Caco-2 (cell line): ENCODE measurements at regions not wholly inside any gene's neighbourhood (a gene's known extent, or its start where the extent isn't known, plus 50 kb on each side); places are given as distances from the start of the nearest gene placed in this dataset.

Experiments
- BruUV-seq: library from RNA; stranded (reverse); fragments of 400-500 nt; replicated peaks from 2 replicates; lab custom pipeline; 2021; lab: Mats Ljungman, UMichigan
- CTCF ChIA-PET: fragments of 300-600 bp; sonication (Branson Sonifier 250); formaldehyde crosslinking; loops from one replicate; lab custom pipeline; 2022; ENCODE audit warnings: antibody characterized with exemption; lab: Charles Lee
- POLR2A ChIA-PET: fragments of 300-600 bp; sonication (Branson Sonifier 250); formaldehyde crosslinking; loops from one replicate; lab custom pipeline; 2022; ENCODE audit warnings: antibody characterized with exemption; lab: Charles Lee
- DNase-seq, 2 experiments: peaks; one replicate each; pipeline versions ENCODE4 v3.0.0 to v3.0.0-alpha.2; 2020 to 2022
- H3K27me3 ChIP-seq: replicated peaks from 2 replicates; pipeline ENCODE4 v1.6.0; 2011; ENCODE audit warnings: low read length; ENCODE audit not compliant: control insufficient read depth, insufficient read depth
- H3K36me3 ChIP-seq: 2 replicates; pipeline ENCODE4 v1.5.1; 2011; ENCODE audit warnings: low read length; ENCODE audit not compliant: control insufficient read depth, insufficient read depth
- H3K4me1 ChIP-seq: fragments of 250-450 bp; sonication (Bioruptor Pico); 2 replicates; pipeline ENCODE4 v1.5.1; 2020; ENCODE audit warnings: mild to moderate bottlenecking
- H3K4me3 ChIP-seq: 2 replicates; pipeline ENCODE4 v1.5.1; 2011; ENCODE audit warnings: low read depth, mild to moderate bottlenecking, control low read depth, low read length
- H3K9me3 ChIP-seq: fragments of 250-450 bp; sonication (Bioruptor Pico); 2 replicates; pipeline ENCODE4 v1.5.1; 2020; ENCODE audit warnings: mild to moderate bottlenecking, moderate library complexity
- H3K27ac Mint-ChIP-seq: one replicate; pipeline ENCODE4 v1.8.0; 2022; ENCODE audit warnings: mixed read lengths; ENCODE audit not compliant: unreplicated experiment
- H3K27me3 Mint-ChIP-seq: one replicate; pipeline ENCODE4 v1.8.0; 2022; ENCODE audit warnings: mixed read lengths; ENCODE audit not compliant: insufficient read depth, unreplicated experiment
- H3K36me3 Mint-ChIP-seq: one replicate; pipeline ENCODE4 v1.8.0; 2022; ENCODE audit warnings: mild to moderate bottlenecking, mixed read lengths; ENCODE audit not compliant: insufficient read depth, unreplicated experiment
- H3K4me1 Mint-ChIP-seq: one replicate; pipeline ENCODE4 v1.8.0; 2022; ENCODE audit warnings: low read depth, mixed read lengths; ENCODE audit not compliant: unreplicated experiment
- H3K4me3 Mint-ChIP-seq: one replicate; pipeline ENCODE4 v1.8.0; 2022; ENCODE audit warnings: mild to moderate bottlenecking, moderate library complexity, mixed read lengths; ENCODE audit not compliant: unreplicated experiment
- H3K9me3 Mint-ChIP-seq: one replicate; pipeline ENCODE4 v1.8.0; 2022; ENCODE audit warnings: mixed read lengths; ENCODE audit not compliant: unreplicated experiment
- CTCF ChIP-seq, 2 experiments: fragments of 200-600 bp in 1 of 2; IDR thresholded peaks; 1 replicate in 1 of 2; 2 replicates in 1 of 2; pipeline versions ENCODE4 v1.5.1 to v1.8.0; 2011 to 2022; ENCODE audit warnings: antibody characterized with exemption in 1 of 2, control low read depth in 1 of 2, inconsistent platforms in 1 of 2, low read depth in 1 of 2, low read length in 1 of 2, mild to moderate bottlenecking in 1 of 2, moderate library complexity in 1 of 2; ENCODE audit not compliant: insufficient read depth in 1 of 2, severe bottlenecking in 1 of 2, unreplicated experiment in 1 of 2
- intact Hi-C: fragments of 100-400 bp; cut with micrococcal nuclease; formaldehyde crosslinking; loops from one replicate; pipeline ENCODE4 v1.10.0; 2022; ENCODE audit not compliant: unreplicated experiment

GRCh38 chr4:107255114-107255513, 219.0 kb upstream of the DKK2 start:
- TF ChIP-seq CTCF (IDR thresholded peaks at IDR 0.05; ENCODE audit: insufficient read depth in 1 of 2, low read depth in 1 of 2, low read length in 1 of 2, severe bottlenecking in 1 of 2, unreplicated experiment in 1 of 2): no peak
- H3K4me1 ChIP-seq: 0 out of 2 replicates have a peak, but pooled peaks cover 3% of the 10 kb centered on the region
- H3K4me3 Mint-ChIP-seq: no peak overlapping the region
- ChIA-PET POLR2A (no interaction called here), CTCF (no interaction called here)
- H3K4me1 Mint-ChIP-seq: no peaks in the 10 kb centered on the region
- intact Hi-C loops: no loop called here
- H3K4me3 ChIP-seq: no peak overlapping the region
- BruUV-seq: no TSS peak
- no peaks in the 10 kb centered on the region for H3K36me3 ChIP-seq
- DNase-seq: no peak
- no peaks in the 10 kb centered on the region for H3K9me3 Mint-ChIP-seq
- H3K36me3 Mint-ChIP-seq: no peaks in the 10 kb centered on the region
- H3K9me3 ChIP-seq: no peaks in the 10 kb centered on the region
- peaks cover 4% of the 10 kb centered on the region for H3K27me3 Mint-ChIP-seq
- H3K27me3 ChIP-seq: no peaks in the 10 kb centered on the region
- no peak overlapping the region for H3K27ac Mint-ChIP-seq

GRCh38 chr4:107253579-107254068, 217.5 kb upstream of the DKK2 start:
- Mint-ChIP-seq H3K9me3 (no peaks in the 10 kb centered on the region), H3K27ac (no peak overlapping the region), H3K4me1 (no peaks in the 10 kb centered on the region), H3K27me3 (peaks cover 4% of the 10 kb centered on the region), H3K4me3 (no peak overlapping the region), H3K36me3 (no peaks in the 10 kb centered on the region)
- BruUV-seq: no TSS peak
- no peaks in the 10 kb centered on the region for H3K9me3 ChIP-seq
- intact Hi-C loops: no loop called here
- H3K4me3 ChIP-seq: no peak overlapping the region
- no peaks in the 10 kb centered on the region for H3K36me3 ChIP-seq
- DNase-seq: no peak
- H3K4me1 ChIP-seq: 0 out of 2 replicates have a peak, but pooled peaks cover 3% of the 10 kb centered on the region
- no peak for TF ChIP-seq CTCF (IDR thresholded peaks at IDR 0.05; ENCODE audit: insufficient read depth in 1 of 2, low read depth in 1 of 2, low read length in 1 of 2, severe bottlenecking in 1 of 2, unreplicated experiment in 1 of 2)
- POLR2A ChIA-PET: no interaction called here
- no peaks in the 10 kb centered on the region for H3K27me3 ChIP-seq
- CTCF ChIA-PET: no interaction called here

- Histone ChIP-seq H3K4me3 (no peak overlapping the region), H3K36me3 (no peaks in the 10 kb centered on the region), H3K4me1 (0 out of 2 replicates have a peak, but pooled peaks cover 3% of the 10 kb centered on the region), H3K9me3 (no peaks in the 10 kb centered on the region), H3K27me3 (no peaks in the 10 kb centered on the region)
- BruUV-seq: no TSS peak
- Mint-ChIP-seq H3K36me3 (no peaks in the 10 kb centered on the region), H3K4me3 (no peak overlapping the region), H3K27ac (no peak overlapping the region), H3K9me3 (no peaks in the 10 kb centered on the region), H3K4me1 (no peaks in the 10 kb centered on the region), H3K27me3 (peaks cover 4% of the 10 kb centered on the region)
- no peak for TF ChIP-seq CTCF (IDR thresholded peaks at IDR 0.05; ENCODE audit: insufficient read depth in 1 of 2, low read depth in 1 of 2, low read length in 1 of 2, severe bottlenecking in 1 of 2, unreplicated experiment in 1 of 2)
- ChIA-PET CTCF (no interaction called here), POLR2A (no interaction called here)
- intact Hi-C loops: no loop called here
- DNase-seq: no peak
These were observed 217.0 kb upstream of the DKK2 start for GRCh38 chr4:107253090-107253489.
